ENCODE measurements at regions not wholly inside any gene's neighbourhood (a gene's known extent, or its start where the extent isn't known, plus 50 kb on each side); places are given as distances from the start of the nearest gene placed in this dataset.

DNA sequence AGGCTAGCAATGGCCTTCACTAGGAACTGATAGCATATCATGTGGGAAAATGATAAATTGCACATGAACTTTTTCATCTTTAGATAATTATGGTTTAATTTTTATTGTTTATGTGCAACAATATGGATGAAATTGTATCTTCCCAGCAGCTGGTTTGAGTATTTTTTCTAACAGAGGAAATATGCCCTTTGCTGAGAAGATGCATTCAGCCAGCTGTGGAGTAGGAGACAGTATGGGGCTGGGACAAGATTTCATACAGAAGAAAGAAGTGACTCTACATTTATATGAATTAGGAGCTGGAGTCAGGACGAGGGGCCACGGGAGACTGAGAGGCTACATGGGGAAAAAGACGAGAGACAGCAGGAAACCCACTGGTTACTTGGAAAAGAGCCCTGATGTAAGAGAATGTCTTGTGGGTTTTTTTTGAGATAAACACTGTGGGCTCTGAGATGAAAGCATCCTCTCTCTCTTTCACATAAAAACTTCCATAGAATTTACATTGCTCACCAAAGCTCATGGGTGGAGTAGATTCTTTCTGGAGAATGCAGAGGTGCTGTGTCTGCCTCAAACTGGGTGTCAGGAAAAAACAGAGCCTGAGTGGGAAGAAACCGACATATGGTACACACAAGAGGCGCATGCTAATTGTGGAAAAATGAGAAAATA is 115.2 kb upstream of the PDZRN3 start:
- Histone ChIP-seq H3K9ac (no peak overlapping the region), H3F3A (replicated peaks; ENCODE audit: insufficient read depth) (no peaks in the 10 kb centered on the region), H3K4me2 (no peak overlapping the region), H3K4me1 (ENCODE audit: control insufficient read depth in 1 of 2, insufficient read depth in 2 of 2, low read depth in 1 of 2, low read length in 1 of 2) (no peaks in the 10 kb centered on the region), H3K36me3 (replicated peaks in 1 of 2; ENCODE audit: control insufficient read depth in 1 of 2, insufficient read depth in 2 of 2, low read length in 1 of 2) (no peaks in the 10 kb centered on the region), H3K9me3 (no peaks in the 10 kb centered on the region), H3K9me2 (no peaks in the 10 kb centered on the region), H3K27me3 (ENCODE audit: insufficient read depth) (no peaks in the 10 kb centered on the region), H3K4me3 (ENCODE audit: low read depth in 2 of 2, low read length in 1 of 2) (no peak overlapping the region), H2AFZ (ENCODE audit: low read depth) (no peak overlapping the region), H3K27ac (ENCODE audit: low read depth in 2 of 2, low read length in 1 of 2) (no peak overlapping the region), H3K79me2 (ENCODE audit: insufficient read depth) (no peaks in the 10 kb centered on the region), H4K20me1 (ENCODE audit: insufficient read depth) (no peaks in the 10 kb centered on the region)
- POLR2A ChIA-PET, result no interaction called here
- CTCF ChIA-PET, result interaction anchor here (0.8 to 1.6 kb wide), 4 partner anchors 18 to 119 kb away, joined by 3 to 5 read pairs (median 3); no protein-coding TSS in a partner anchor
- TF ChIP-seq TCF12 (IDR thresholded peaks at IDR 0.05) (no peak), RCOR1 (IDR thresholded peaks at IDR 0.05; ENCODE audit: low read length) (no peak), RAD21 (IDR thresholded peaks at IDR 0.05; ENCODE audit: low read length) (no peak), JUND (IDR thresholded peaks at IDR 0.05) (no peak)
- TF ChIP-seq, protein P1, sequence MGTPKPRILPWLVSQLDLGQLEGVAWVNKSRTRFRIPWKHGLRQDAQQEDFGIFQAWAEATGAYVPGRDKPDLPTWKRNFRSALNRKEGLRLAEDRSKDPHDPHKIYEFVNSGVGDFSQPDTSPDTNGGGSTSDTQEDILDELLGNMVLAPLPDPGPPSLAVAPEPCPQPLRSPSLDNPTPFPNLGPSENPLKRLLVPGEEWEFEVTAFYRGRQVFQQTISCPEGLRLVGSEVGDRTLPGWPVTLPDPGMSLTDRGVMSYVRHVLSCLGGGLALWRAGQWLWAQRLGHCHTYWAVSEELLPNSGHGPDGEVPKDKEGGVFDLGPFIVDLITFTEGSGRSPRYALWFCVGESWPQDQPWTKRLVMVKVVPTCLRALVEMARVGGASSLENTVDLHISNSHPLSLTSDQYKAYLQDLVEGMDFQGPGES (IDR thresholded peaks at IDR 0.05; ENCODE audit: low read depth, low read length), result no peak
- 50% methylated on average over 5 of the region's 5 CpGs for WGBS (ENCODE audit: low lambda C conversion rate)
- DNase-seq, result no peak

DNA sequence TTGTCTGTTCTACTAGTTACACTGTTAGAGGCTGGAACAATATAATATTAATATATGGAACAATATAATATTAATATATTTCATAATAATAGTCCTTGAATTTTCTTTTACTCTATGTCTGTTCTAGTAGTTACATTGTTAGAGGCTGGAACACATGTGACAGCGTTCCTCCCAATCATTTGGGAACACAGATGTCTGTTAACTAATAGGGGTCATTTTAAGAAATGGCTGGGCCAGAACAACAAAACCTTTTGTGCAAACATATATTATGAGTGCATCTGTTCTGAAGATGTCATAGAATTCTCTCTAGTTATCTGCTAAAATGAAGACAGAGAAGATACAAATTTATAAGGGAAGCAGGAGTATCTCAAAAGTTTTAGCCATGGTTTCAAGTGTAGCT is 114.0 kb upstream of the PDZRN3 start:
- H3K79me2 ChIP-seq (ENCODE audit: insufficient read depth), result no peaks in the 10 kb centered on the region
- no peaks in the 10 kb centered on the region; a peak in 1 of 4 replicates for H3K4me1 ChIP-seq (ENCODE audit: control insufficient read depth in 1 of 2, insufficient read depth in 2 of 2, low read depth in 1 of 2, low read length in 1 of 2)
- WGBS (ENCODE audit: low lambda C conversion rate), result 68% methylated on average over 1 of the region's 1 CpG
- no peak for DNase-seq
- H3K36me3 ChIP-seq (replicated peaks in 1 of 2; ENCODE audit: control insufficient read depth in 1 of 2, insufficient read depth in 2 of 2, low read length in 1 of 2), result no peaks in the 10 kb centered on the region
- no peak overlapping the region for H3K27ac ChIP-seq (ENCODE audit: low read depth in 2 of 2, low read length in 1 of 2)
- ChIA-PET POLR2A (no interaction called here), CTCF (no interaction called here)
- no peaks in the 10 kb centered on the region for H3K9me2 ChIP-seq
- no peak overlapping the region for H3K4me2 ChIP-seq
- no peaks in the 10 kb centered on the region for H3K27me3 ChIP-seq (ENCODE audit: insufficient read depth)
- no peak overlapping the region for H3K9ac ChIP-seq
- no peak overlapping the region for H2AFZ ChIP-seq (ENCODE audit: low read depth)
- H3K9me3 ChIP-seq, result no peaks in the 10 kb centered on the region
- H3F3A ChIP-seq (replicated peaks; ENCODE audit: insufficient read depth), result no peaks in the 10 kb centered on the region
- no peak overlapping the region for H3K4me3 ChIP-seq (ENCODE audit: low read depth in 2 of 2, low read length in 1 of 2)
- TF ChIP-seq MXI1 (IDR thresholded peaks at IDR 0.05; ENCODE audit: low read depth, low read length) (no peak), TAF1 (IDR thresholded peaks at IDR 0.05; ENCODE audit: borderline replicate concordance, low read depth, low read length) (no peak), TCF12 (IDR thresholded peaks at IDR 0.05) (no peak), GATA2 (CRISPR knock-in tag; IDR thresholded peaks at IDR 0.05) (no peak), JUND (IDR thresholded peaks at IDR 0.05) (no peak), RFX5 (IDR thresholded peaks at IDR 0.05; ENCODE audit: low read length) (no peak), ELF1 (IDR thresholded peaks at IDR 0.05) (no peak)
- TF ChIP-seq, protein P1 (IDR thresholded peaks at IDR 0.05; ENCODE audit: low read depth, low read length), result no peak
- TF ChIP-seq, protein P2, sequence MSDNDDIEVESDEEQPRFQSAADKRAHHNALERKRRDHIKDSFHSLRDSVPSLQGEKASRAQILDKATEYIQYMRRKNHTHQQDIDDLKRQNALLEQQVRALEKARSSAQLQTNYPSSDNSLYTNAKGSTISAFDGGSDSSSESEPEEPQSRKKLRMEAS (IDR thresholded peaks at IDR 0.05; ENCODE audit: low read depth), result no peak
- TF ChIP-seq, protein P3, sequence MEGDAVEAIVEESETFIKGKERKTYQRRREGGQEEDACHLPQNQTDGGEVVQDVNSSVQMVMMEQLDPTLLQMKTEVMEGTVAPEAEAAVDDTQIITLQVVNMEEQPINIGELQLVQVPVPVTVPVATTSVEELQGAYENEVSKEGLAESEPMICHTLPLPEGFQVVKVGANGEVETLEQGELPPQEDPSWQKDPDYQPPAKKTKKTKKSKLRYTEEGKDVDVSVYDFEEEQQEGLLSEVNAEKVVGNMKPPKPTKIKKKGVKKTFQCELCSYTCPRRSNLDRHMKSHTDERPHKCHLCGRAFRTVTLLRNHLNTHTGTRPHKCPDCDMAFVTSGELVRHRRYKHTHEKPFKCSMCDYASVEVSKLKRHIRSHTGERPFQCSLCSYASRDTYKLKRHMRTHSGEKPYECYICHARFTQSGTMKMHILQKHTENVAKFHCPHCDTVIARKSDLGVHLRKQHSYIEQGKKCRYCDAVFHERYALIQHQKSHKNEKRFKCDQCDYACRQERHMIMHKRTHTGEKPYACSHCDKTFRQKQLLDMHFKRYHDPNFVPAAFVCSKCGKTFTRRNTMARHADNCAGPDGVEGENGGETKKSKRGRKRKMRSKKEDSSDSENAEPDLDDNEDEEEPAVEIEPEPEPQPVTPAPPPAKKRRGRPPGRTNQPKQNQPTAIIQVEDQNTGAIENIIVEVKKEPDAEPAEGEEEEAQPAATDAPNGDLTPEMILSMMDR (IDR thresholded peaks at IDR 0.05), result no peak
- TF ChIP-seq, protein P4, sequence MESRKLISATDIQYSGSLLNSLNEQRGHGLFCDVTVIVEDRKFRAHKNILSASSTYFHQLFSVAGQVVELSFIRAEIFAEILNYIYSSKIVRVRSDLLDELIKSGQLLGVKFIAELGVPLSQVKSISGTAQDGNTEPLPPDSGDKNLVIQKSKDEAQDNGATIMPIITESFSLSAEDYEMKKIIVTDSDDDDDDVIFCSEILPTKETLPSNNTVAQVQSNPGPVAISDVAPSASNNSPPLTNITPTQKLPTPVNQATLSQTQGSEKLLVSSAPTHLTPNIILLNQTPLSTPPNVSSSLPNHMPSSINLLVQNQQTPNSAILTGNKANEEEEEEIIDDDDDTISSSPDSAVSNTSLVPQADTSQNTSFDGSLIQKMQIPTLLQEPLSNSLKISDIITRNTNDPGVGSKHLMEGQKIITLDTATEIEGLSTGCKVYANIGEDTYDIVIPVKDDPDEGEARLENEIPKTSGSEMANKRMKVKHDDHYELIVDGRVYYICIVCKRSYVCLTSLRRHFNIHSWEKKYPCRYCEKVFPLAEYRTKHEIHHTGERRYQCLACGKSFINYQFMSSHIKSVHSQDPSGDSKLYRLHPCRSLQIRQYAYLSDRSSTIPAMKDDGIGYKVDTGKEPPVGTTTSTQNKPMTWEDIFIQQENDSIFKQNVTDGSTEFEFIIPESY (IDR thresholded peaks at IDR 0.05; ENCODE audit: borderline replicate concordance, low read depth), result no peak
- H4K20me1 ChIP-seq (ENCODE audit: insufficient read depth), result no peaks in the 10 kb centered on the region
